ENCODE measurements at regions not wholly inside any gene's neighbourhood (a gene's known extent, or its start where the extent isn't known, plus 50 kb on each side); places are given as distances from the start of the nearest gene placed in this dataset.

DNA sequence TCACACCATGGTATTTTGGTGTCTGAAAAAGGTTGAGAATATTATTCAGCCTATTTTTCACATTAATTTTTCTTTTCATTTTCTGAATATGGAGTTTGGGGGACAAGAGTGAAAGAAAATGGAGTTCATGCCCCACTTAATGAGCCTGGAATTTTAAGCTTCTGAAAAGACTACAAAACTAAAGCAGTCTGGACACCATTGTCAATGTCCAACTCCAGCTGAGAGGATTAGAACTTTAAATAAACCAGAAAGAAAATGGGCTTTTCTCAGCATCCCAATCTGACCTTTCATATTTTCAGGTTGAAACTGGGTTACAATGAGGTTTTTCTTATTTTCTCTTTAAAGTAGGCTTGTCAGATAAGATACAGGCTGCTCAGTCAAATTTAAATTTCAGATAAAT, 207.7 kb downstream of the SLC6A15 start:
- no peak overlapping the region for H3K27ac ChIP-seq
- no peaks in the 10 kb centered on the region for H3K27me3 ChIP-seq
- TF ChIP-seq, protein P1, sequence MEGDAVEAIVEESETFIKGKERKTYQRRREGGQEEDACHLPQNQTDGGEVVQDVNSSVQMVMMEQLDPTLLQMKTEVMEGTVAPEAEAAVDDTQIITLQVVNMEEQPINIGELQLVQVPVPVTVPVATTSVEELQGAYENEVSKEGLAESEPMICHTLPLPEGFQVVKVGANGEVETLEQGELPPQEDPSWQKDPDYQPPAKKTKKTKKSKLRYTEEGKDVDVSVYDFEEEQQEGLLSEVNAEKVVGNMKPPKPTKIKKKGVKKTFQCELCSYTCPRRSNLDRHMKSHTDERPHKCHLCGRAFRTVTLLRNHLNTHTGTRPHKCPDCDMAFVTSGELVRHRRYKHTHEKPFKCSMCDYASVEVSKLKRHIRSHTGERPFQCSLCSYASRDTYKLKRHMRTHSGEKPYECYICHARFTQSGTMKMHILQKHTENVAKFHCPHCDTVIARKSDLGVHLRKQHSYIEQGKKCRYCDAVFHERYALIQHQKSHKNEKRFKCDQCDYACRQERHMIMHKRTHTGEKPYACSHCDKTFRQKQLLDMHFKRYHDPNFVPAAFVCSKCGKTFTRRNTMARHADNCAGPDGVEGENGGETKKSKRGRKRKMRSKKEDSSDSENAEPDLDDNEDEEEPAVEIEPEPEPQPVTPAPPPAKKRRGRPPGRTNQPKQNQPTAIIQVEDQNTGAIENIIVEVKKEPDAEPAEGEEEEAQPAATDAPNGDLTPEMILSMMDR (IDR thresholded peaks at IDR 0.05) = no peak
- DNase-seq = no peak
- H3K4me1 ChIP-seq = no peaks in the 10 kb centered on the region
- H3K9me3 ChIP-seq = no peaks in the 10 kb centered on the region
- ATAC-seq = no peak
- H3K36me3 ChIP-seq = no peaks in the 10 kb centered on the region
- intact Hi-C loops (cut with DNase I) = no loop called here
- no peak overlapping the region for H3K4me3 ChIP-seq

DNA sequence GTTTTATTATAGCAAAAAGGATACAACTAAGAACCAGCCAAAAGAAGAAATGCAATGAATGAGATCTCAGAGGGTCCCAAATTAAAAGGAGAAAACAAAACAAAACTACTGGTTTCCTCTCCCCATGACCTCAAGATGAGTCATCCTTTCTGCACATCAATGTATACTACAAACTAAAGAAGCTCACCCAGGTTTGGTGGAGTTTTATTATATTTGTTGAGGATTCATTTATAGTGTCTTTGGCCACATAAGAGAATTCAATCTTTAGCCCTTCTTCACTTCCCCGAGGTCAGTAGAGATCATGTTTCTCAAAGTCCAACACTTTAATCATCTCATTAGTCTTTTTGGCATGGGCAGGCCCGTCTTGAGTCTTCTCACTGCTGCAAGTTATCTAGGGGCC, 210.6 kb downstream of the SLC6A15 start:
- no peaks in the 10 kb centered on the region for H3K36me3 ChIP-seq
- no peaks in the 10 kb centered on the region for H3K4me1 ChIP-seq
- TF ChIP-seq, protein P1 (IDR thresholded peaks at IDR 0.05) = no peak
- no peaks in the 10 kb centered on the region for H3K27me3 ChIP-seq
- H3K9me3 ChIP-seq = no peaks in the 10 kb centered on the region
- H3K4me3 ChIP-seq = no peak overlapping the region
- no peak for DNase-seq
- ATAC-seq = no peak
- intact Hi-C loops (cut with DNase I) = no loop called here
- no peak overlapping the region for H3K27ac ChIP-seq

DNA sequence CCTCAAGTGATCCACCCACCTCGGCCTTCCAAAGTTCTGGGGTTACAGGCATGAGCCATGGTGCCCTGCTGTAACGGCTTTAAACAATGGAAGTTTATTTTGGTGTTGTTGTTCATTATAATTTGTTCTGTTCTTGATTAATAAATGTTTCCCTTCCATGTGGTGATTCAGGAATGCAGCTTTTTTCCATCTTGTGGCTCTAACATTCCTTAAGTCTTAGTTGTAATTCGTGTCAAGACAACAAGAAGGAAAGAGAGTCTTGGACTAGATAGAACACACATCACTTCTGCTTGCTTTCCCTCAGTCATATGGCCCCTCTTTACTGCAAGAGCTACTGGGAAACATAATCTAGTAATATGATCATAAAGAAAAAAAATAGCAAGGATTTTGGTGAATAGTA, 211.6 kb downstream of the SLC6A15 start:
- no peaks in the 10 kb centered on the region for H3K9me3 ChIP-seq
- intact Hi-C loops (cut with DNase I) = no loop called here
- H3K4me3 ChIP-seq = no peak overlapping the region
- no peaks in the 10 kb centered on the region for H3K4me1 ChIP-seq
- H3K27me3 ChIP-seq = no peaks in the 10 kb centered on the region
- no peaks in the 10 kb centered on the region for H3K36me3 ChIP-seq
- no peak for DNase-seq
- ATAC-seq = no peak
- TF ChIP-seq, protein P1 (IDR thresholded peaks at IDR 0.05) = no peak
- H3K27ac ChIP-seq = no peak overlapping the region

DNA sequence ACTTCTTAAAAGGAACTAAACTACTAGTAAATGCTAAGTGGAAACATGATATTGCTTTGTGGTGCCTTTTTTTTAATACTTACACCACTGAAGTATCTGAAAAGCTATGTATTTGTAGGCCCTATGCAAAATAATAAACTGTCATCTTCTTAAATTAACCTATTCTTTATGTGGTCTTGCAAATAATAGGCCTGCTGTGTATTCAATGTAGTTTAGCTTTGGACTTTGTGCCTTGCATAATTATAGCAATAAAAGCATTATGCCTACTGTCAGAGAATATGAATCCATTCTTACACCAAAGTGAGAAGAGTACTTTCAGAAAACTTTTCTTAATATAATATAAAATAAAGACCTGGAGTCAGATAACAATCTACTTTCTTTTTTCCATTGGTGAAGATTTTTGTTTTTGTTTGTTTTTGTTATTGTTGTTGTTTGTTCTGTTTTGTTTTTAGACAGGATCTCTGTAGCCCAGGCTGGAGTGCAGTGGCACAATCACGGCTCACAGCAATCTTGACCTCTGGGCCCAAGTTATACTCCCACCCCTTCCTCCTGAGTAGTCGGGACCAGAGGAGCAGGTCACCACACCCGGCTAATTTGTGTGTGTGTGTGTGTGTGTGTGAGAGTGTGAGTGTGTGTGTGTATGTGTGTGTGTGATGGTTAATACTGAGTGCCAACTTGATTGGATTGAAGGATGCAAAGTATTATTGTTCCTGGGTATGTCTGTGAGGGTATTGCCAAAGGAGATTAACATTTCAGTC, 213.8 kb downstream of the SLC6A15 start:
- DNase-seq = no peak
- no peaks in the 10 kb centered on the region for H3K9me3 ChIP-seq
- no peak overlapping the region for H3K27ac ChIP-seq
- no peak overlapping the region for H3K4me3 ChIP-seq
- no peaks in the 10 kb centered on the region for H3K27me3 ChIP-seq
- no peaks in the 10 kb centered on the region for H3K36me3 ChIP-seq
- TF ChIP-seq, protein P1 (IDR thresholded peaks at IDR 0.05) = no peak
- intact Hi-C loops (cut with DNase I) = no loop called here
- H3K4me1 ChIP-seq = no peaks in the 10 kb centered on the region
- ATAC-seq = no peak

DNA sequence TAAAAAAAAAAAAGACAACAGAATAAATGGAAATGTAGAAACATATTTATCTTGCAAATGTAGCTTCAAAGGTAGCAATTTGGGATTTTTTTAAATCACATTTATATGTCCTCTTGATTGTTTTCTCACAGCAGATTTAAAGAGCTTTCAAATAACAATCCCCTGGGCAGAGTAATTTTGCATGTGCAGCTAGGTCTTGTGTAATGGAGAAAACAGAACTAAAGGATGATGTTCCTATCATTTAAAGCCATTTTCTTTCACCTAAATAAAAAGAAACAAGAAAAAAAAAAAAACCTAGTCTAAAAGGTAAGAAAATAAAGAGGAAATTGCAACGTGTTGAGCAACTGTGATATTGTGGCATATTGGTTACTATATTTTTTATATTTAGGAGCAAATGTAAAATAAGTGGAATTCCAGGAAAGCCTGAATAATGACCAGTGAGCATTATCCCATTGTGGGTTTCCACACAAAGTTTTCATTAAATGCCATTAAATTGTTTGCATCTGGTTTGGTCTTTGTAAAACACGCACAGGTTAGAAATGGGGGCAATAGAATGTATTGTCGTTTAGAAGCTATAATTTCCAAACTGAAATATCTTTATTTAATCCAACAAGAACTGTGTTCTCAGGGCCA, 215.6 kb downstream of the SLC6A15 start:
- no peaks in the 10 kb centered on the region for H3K4me1 ChIP-seq
- intact Hi-C loops (cut with DNase I) = no loop called here
- no peaks in the 10 kb centered on the region for H3K27me3 ChIP-seq
- no peaks in the 10 kb centered on the region for H3K36me3 ChIP-seq
- TF ChIP-seq, protein P1 (IDR thresholded peaks at IDR 0.05) = no peak
- no peak overlapping the region for H3K27ac ChIP-seq
- H3K9me3 ChIP-seq = no peaks in the 10 kb centered on the region
- DNase-seq (no peak), ATAC-seq (no peak)
- H3K4me3 ChIP-seq = no peak overlapping the region
